ENCODE measurements at regions not wholly inside any gene's neighbourhood (a gene's known extent, or its start where the extent isn't known, plus 50 kb on each side); places are given as distances from the start of the nearest gene placed in this dataset.

GRCh38 chr20:24842918-24843715 lies 106.0 kb upstream of the CST7 start:
- TF ChIP-seq, protein P1, sequence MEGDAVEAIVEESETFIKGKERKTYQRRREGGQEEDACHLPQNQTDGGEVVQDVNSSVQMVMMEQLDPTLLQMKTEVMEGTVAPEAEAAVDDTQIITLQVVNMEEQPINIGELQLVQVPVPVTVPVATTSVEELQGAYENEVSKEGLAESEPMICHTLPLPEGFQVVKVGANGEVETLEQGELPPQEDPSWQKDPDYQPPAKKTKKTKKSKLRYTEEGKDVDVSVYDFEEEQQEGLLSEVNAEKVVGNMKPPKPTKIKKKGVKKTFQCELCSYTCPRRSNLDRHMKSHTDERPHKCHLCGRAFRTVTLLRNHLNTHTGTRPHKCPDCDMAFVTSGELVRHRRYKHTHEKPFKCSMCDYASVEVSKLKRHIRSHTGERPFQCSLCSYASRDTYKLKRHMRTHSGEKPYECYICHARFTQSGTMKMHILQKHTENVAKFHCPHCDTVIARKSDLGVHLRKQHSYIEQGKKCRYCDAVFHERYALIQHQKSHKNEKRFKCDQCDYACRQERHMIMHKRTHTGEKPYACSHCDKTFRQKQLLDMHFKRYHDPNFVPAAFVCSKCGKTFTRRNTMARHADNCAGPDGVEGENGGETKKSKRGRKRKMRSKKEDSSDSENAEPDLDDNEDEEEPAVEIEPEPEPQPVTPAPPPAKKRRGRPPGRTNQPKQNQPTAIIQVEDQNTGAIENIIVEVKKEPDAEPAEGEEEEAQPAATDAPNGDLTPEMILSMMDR (IDR thresholded peaks at IDR 0.05): no peak
- TF ChIP-seq, protein P2, sequence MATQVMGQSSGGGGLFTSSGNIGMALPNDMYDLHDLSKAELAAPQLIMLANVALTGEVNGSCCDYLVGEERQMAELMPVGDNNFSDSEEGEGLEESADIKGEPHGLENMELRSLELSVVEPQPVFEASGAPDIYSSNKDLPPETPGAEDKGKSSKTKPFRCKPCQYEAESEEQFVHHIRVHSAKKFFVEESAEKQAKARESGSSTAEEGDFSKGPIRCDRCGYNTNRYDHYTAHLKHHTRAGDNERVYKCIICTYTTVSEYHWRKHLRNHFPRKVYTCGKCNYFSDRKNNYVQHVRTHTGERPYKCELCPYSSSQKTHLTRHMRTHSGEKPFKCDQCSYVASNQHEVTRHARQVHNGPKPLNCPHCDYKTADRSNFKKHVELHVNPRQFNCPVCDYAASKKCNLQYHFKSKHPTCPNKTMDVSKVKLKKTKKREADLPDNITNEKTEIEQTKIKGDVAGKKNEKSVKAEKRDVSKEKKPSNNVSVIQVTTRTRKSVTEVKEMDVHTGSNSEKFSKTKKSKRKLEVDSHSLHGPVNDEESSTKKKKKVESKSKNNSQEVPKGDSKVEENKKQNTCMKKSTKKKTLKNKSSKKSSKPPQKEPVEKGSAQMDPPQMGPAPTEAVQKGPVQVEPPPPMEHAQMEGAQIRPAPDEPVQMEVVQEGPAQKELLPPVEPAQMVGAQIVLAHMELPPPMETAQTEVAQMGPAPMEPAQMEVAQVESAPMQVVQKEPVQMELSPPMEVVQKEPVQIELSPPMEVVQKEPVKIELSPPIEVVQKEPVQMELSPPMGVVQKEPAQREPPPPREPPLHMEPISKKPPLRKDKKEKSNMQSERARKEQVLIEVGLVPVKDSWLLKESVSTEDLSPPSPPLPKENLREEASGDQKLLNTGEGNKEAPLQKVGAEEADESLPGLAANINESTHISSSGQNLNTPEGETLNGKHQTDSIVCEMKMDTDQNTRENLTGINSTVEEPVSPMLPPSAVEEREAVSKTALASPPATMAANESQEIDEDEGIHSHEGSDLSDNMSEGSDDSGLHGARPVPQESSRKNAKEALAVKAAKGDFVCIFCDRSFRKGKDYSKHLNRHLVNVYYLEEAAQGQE (IDR thresholded peaks at IDR 0.05; ENCODE audit: insufficient read depth in 1 of 2, low read depth in 2 of 2, low read length in 1 of 2): no peak
- TF ChIP-seq POLR2AphosphoS5 (IDR thresholded peaks at IDR 0.05; ENCODE audit: low read depth, low read length) (no peak), SIN3A (IDR thresholded peaks at IDR 0.05; ENCODE audit: borderline replicate concordance, insufficient read depth, low read depth, low read length) (no peak), TCF7L2 (IDR thresholded peaks at IDR 0.05; ENCODE audit: low read depth, low read length) (no peak)
